Muscle layer of duodenum (tissue), 2 donors: ENCODE measurements at regions not wholly inside any gene's neighbourhood (a gene's known extent, or its start where the extent isn't known, plus 50 kb on each side); places are given as distances from the start of the nearest gene placed in this dataset.

Experiments
- H3K27ac ChIP-seq: one replicate; pipeline ENCODE4 v1.7.0; 2013; ENCODE audit warnings: mild to moderate bottlenecking, low read length
- H3K27me3 ChIP-seq: one replicate; pipeline ENCODE4 v1.7.0; 2013; ENCODE audit warnings: low read depth, mild to moderate bottlenecking, control low read depth, low read length
- H3K36me3 ChIP-seq, 2 donors: one replicate each; pipeline ENCODE4 v1.7.0; 2013; ENCODE audit warnings: low read length in 2 of 2, control low read depth in 1 of 2, mild to moderate bottlenecking in 1 of 2; ENCODE audit not compliant: insufficient read depth in 2 of 2, control insufficient read depth in 1 of 2
- H3K4me1 ChIP-seq, 2 donors: one replicate each; pipeline ENCODE4 v1.7.0; 2013; ENCODE audit warnings: low read length in 2 of 2, mild to moderate bottlenecking in 2 of 2, control low read depth in 1 of 2, moderate library complexity in 1 of 2; ENCODE audit not compliant: insufficient read depth in 2 of 2, control insufficient read depth in 1 of 2
- H3K4me3 ChIP-seq, 2 donors: one replicate each; pipeline ENCODE4 v1.7.0; 2013; ENCODE audit warnings: low read length in 2 of 2, low read depth in 1 of 2, mild to moderate bottlenecking in 1 of 2
- H3K9me3 ChIP-seq, 2 donors: one replicate each; pipeline ENCODE4 v1.7.0; 2013; ENCODE audit warnings: low read length in 2 of 2, control low read depth in 1 of 2, mild to moderate bottlenecking in 1 of 2; ENCODE audit not compliant: control insufficient read depth in 1 of 2
- donor health status: healthy.

GRCh38 chr4:8781641-8782040 lies 90.0 kb downstream of the HMX1 start:
- no peaks in the 10 kb centered on the region for H3K4me1 ChIP-seq
- H3K9me3 ChIP-seq, result no peaks in the 10 kb centered on the region
- no peak overlapping the region for H3K4me3 ChIP-seq
- H3K27me3 ChIP-seq, result no peaks in the 10 kb centered on the region
- H3K27ac ChIP-seq, result no peak overlapping the region
- no peaks in the 10 kb centered on the region for H3K36me3 ChIP-seq

GRCh38 chr4:8780596-8781368 lies 90.9 kb downstream of the HMX1 start:
- H3K27me3 ChIP-seq, result no peaks in the 10 kb centered on the region
- H3K4me3 ChIP-seq, result no peak overlapping the region
- no peaks in the 10 kb centered on the region for H3K4me1 ChIP-seq
- H3K9me3 ChIP-seq, result no peaks in the 10 kb centered on the region
- no peaks in the 10 kb centered on the region for H3K36me3 ChIP-seq
- H3K27ac ChIP-seq, result no peak overlapping the region

- Histone ChIP-seq H3K9me3 (no peaks in the 10 kb centered on the region), H3K27ac (no peak overlapping the region), H3K27me3 (no peaks in the 10 kb centered on the region), H3K4me3 (no peak overlapping the region), H3K4me1 (no peaks in the 10 kb centered on the region), H3K36me3 (no peaks in the 10 kb centered on the region)
These were observed 91.6 kb downstream of the HMX1 start for GRCh38 chr4:8780086-8780485.

GRCh38 chr4:8779490-8779932 lies 92.1 kb downstream of the HMX1 start:
- Histone ChIP-seq H3K27me3 (no peaks in the 10 kb centered on the region), H3K27ac (no peak overlapping the region), H3K9me3 (no peaks in the 10 kb centered on the region)

GRCh38 chr4:8778760-8779159 lies 92.9 kb downstream of the HMX1 start:
- no peaks in the 10 kb centered on the region for H3K27me3 ChIP-seq
- no peaks in the 10 kb centered on the region for H3K4me1 ChIP-seq
- no peaks in the 10 kb centered on the region for H3K36me3 ChIP-seq
- H3K9me3 ChIP-seq, result no peaks in the 10 kb centered on the region
- H3K4me3 ChIP-seq, result no peak overlapping the region
- no peak overlapping the region for H3K27ac ChIP-seq

More at GRCh38 chr4:8779490-8779932, 92.1 kb downstream of the HMX1 start:
- no peaks in the 10 kb centered on the region for H3K36me3 ChIP-seq
- no peak overlapping the region for H3K4me3 ChIP-seq
- H3K4me1 ChIP-seq, result no peaks in the 10 kb centered on the region

GRCh38 chr4:8778291-8778690 lies 93.3 kb downstream of the HMX1 start:
- Histone ChIP-seq H3K9me3 (no peaks in the 10 kb centered on the region), H3K27me3 (no peaks in the 10 kb centered on the region), H3K36me3 (no peaks in the 10 kb centered on the region), H3K4me1 (no peaks in the 10 kb centered on the region), H3K4me3 (no peak overlapping the region), H3K27ac (no peak overlapping the region)

GRCh38 chr4:8777320-8778196 lies 94.1 kb downstream of the HMX1 start:
- Histone ChIP-seq H3K4me1 (no peaks in the 10 kb centered on the region), H3K27me3 (no peaks in the 10 kb centered on the region), H3K4me3 (no peak overlapping the region), H3K36me3 (no peaks in the 10 kb centered on the region), H3K9me3 (no peaks in the 10 kb centered on the region), H3K27ac (no peak overlapping the region)

GRCh38 chr4:8776366-8776765 lies 95.3 kb downstream of the HMX1 start:
- H3K4me1 ChIP-seq, result no peaks in the 10 kb centered on the region
- H3K27ac ChIP-seq, result no peak overlapping the region
- H3K36me3 ChIP-seq, result no peaks in the 10 kb centered on the region
- no peaks in the 10 kb centered on the region for H3K27me3 ChIP-seq
- H3K4me3 ChIP-seq, result no peak overlapping the region
- H3K9me3 ChIP-seq, result no peaks in the 10 kb centered on the region

- Histone ChIP-seq H3K36me3 (no peaks in the 10 kb centered on the region), H3K9me3 (no peaks in the 10 kb centered on the region), H3K27ac (no peak overlapping the region), H3K27me3 (no peaks in the 10 kb centered on the region), H3K4me3 (no peak overlapping the region), H3K4me1 (no peaks in the 10 kb centered on the region)
These were observed 95.8 kb downstream of the HMX1 start for GRCh38 chr4:8775751-8776355.

- H3K27me3 ChIP-seq, result no peaks in the 10 kb centered on the region
- H3K36me3 ChIP-seq, result no peaks in the 10 kb centered on the region
- H3K9me3 ChIP-seq, result no peaks in the 10 kb centered on the region
- H3K4me1 ChIP-seq, result no peaks in the 10 kb centered on the region
- no peak overlapping the region for H3K27ac ChIP-seq
- no peak overlapping the region for H3K4me3 ChIP-seq
These were observed 96.5 kb downstream of the HMX1 start for GRCh38 chr4:8775121-8775520.

- Histone ChIP-seq H3K4me1 (no peaks in the 10 kb centered on the region), H3K4me3 (no peak overlapping the region), H3K27ac (no peak overlapping the region), H3K9me3 (no peaks in the 10 kb centered on the region), H3K27me3 (no peaks in the 10 kb centered on the region), H3K36me3 (no peaks in the 10 kb centered on the region)
These were observed 97.6 kb downstream of the HMX1 start for GRCh38 chr4:8774071-8774470.
